Suppressor macrophage treated with lipopolysaccharide for 4 hours (primary cell): ENCODE measurements at regions not wholly inside any gene's neighbourhood (a gene's known extent, or its start where the extent isn't known, plus 50 kb on each side); places are given as distances from the start of the nearest gene placed in this dataset.
"Not testable (repeated sequence)": the region's sequence is repeated elsewhere in the genome, so short reads cannot be mapped to it uniquely, and the experiment has no call there.

ENCODE experiments used
- DNase-seq: peaks from one replicate; pipeline ENCODE4 v3.0.0-alpha.2; 2020

DNA sequence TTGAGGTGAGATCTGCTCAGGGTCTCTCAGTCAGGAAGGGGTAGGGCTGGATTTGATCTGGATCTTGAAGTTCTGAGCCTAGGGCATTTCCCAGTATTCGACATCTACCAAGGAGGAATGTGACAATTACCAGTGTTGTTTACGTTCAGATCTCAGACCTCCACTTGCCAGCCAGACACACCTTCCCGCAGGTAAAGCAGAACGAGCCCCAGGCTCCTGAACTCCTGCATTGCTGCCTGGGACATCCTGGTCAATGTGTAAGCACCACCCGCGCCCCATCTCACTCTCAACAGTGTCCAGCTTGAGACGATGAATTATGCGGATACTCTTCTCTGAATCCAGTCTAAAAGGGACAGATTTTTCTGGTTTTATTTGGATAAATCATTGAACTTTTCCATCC is 56.7 kb upstream of the PTCH1 start:
- no peak for DNase-seq

DNA sequence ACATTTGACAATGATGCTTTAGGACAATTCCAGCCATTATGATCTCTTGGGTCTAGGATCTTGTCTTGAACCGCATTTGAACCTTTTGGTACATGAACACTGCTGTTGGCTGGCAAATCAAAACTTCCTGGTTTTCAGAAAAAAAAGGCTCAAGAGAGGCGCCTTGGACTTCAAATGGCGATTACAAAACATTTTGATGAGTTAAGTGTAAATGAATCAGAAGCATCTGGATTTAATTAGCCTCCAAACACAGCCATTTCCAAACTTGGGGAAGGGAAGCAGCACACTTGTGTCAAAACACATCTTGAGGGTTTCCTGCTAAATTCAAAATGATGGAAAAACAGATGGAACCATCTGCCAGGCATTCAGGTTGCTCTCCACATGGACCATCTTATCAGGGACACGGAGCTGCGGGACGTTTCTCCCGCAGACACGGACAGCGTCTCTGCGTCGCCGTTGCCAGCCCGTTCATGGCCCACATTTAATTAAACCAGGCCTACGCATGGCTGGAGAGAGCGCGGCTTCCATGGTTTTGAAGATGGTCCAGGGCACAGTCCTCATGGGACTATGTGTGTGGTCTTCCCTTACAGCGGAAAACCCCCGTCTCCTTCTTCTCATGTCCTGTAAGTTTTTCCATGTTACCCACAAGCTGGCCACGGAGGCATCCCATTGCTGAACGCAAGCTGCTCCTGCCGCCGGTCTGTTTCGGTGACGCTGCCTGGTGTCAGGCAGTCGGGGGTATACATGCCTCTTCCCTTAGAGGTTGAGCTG is 55.8 kb upstream of the PTCH1 start:
- no peak for DNase-seq

DNA sequence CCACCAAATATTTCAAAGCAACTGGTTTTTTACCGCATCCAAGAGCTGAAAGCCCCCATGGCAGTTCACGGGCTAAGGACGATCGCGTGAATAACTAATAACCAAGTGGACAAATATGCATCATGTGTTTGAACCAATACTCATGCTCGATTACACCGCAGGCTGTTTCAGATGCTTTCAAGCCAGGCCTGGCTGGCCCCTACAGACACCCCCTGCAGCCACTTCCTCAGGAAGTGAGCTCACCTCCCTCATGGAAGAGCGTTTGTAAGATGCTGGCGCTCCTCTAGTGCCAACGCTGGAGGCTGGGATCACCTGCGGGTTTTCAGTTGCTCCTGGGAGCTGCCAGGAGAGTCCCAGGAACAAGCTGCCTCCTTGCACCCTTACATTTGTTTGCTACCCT is 53.9 kb upstream of the PTCH1 start:
- no peak for DNase-seq

DNA sequence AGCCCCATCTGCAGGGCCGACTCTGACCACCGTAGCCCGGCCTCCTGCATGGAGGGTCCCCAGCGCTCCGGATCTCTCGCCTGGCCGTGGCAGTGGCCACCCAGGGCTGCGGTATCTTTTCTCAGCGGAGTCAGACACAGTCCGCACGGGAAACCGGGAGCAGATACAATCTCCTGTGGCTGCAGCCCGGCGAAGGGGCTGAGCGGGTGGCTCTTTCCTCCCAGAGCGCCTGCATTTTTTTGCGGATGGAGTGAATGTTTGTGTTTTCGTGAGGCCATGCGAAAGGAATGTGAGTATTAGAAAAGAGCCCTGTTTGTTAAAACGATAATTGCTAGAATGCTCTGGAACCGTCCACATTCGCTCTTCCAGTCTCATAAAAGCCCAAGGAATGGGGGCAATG is 53.4 kb upstream of the PTCH1 start:
- DNase-seq: no peak

DNA sequence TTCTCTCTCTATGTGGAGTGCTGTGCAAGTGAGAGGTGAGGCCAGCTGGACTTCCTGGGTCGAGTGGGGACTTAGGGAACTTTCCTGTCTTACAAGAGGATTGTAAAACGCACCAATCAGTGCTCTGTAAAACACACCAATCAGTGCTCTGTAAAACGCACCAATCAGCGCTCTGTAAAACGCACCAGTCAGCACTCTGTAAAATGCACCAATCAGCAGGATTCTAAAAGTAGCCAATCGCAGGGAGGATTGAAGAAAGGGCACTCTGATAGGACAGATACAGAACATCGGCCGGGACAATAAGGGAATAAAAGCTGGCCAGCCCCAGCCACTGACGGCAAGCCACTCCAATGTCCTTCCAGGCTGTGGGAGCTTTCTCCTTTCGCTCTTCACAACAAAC is 52.0 kb upstream of the PTCH1 start:
- DNase-seq: not testable (repeated sequence)
